SU-DHL-6 (cell line): ENCODE measurements at regions not wholly inside any gene's neighbourhood (a gene's known extent, or its start where the extent isn't known, plus 50 kb on each side); places are given as distances from the start of the nearest gene placed in this dataset.

Source experiments
- H2AFZ ChIP-seq: fragments of 200-600 bp; sonication (generic); 2 replicates; pipeline ENCODE4 v1.6.1; 2014; ENCODE audit warnings: low read depth, mild to moderate bottlenecking, moderate library complexity, mixed read lengths, antibody characterized with exemption, low read length; ENCODE audit not compliant: severe bottlenecking
- H3F3A ChIP-seq: fragments of 200-600 bp; shearing (Covaris generic); 2 replicates; pipeline ENCODE4 v1.6.0; 2016; ENCODE audit warnings: antibody characterized with exemption, mild to moderate bottlenecking; ENCODE audit not compliant: insufficient read depth
- H3K27ac ChIP-seq: fragments of 200-600 bp; sonication (generic); 2 replicates; pipeline ENCODE4 v1.5.1; 2016; ENCODE audit warnings: low read depth, mild to moderate bottlenecking, low read length, moderate library complexity, mixed read lengths
- H3K27me3 ChIP-seq: fragments of 200-600 bp; sonication (generic), shearing (Covaris generic); 2 replicates; pipeline ENCODE4 v1.6.0; 2014; ENCODE audit warnings: mild to moderate bottlenecking, low read length
- H3K36me3 ChIP-seq: fragments of 200-600 bp; sonication (generic); 2 replicates; pipeline ENCODE4 v1.6.1; 2014; ENCODE audit warnings: mild to moderate bottlenecking, low read length, mixed read lengths
- H3K4me2 ChIP-seq: fragments of 300-600, 200-600 bp; shearing (Covaris generic), sonication (generic); 2 replicates; pipeline ENCODE4 v1.6.0; 2014; ENCODE audit warnings: low read length, low read depth, mild to moderate bottlenecking; ENCODE audit not compliant: poor library complexity, severe bottlenecking
- H3K4me3 ChIP-seq: fragments of 200-600 bp; sonication (generic); 2 replicates; pipeline ENCODE4 v1.5.1; 2014; ENCODE audit warnings: antibody characterized with exemption, low read length, mild to moderate bottlenecking, mixed read lengths; ENCODE audit not compliant: insufficient read depth, poor library complexity, severe bottlenecking
- H3K79me2 ChIP-seq: fragments of 200-600 bp; sonication (generic); 2 replicates; pipeline ENCODE4 v1.6.1; 2014; ENCODE audit warnings: mild to moderate bottlenecking, low read length, moderate library complexity; ENCODE audit not compliant: insufficient read depth
- H3K9ac ChIP-seq: fragments of 200-600 bp; sonication (generic); 2 replicates; pipeline ENCODE4 v1.7.0; 2014; ENCODE audit warnings: mild to moderate bottlenecking, low read length
- H3K9me2 ChIP-seq: fragments of 200-600 bp; sonication (generic); replicated peaks from 2 replicates; pipeline ENCODE4 v1.6.1; 2014; ENCODE audit warnings: low read length; ENCODE audit not compliant: insufficient read depth
- H3K9me3 ChIP-seq: fragments of 200-600 bp; sonication (generic); 2 replicates; pipeline ENCODE4 v1.6.1; 2014; ENCODE audit warnings: low read length, mixed read lengths; ENCODE audit not compliant: insufficient read depth
- H4K20me1 ChIP-seq: fragments of 200-600 bp; sonication (generic); 2 replicates; pipeline ENCODE4 v1.6.1; 2014; ENCODE audit warnings: low read depth, mild to moderate bottlenecking, antibody characterized with exemption, low read length, moderate library complexity, mixed read lengths
- EZH2phosphoT487 ChIP-seq: fragments of 200-600 bp; sonication (generic), shearing (Covaris generic); conservative IDR thresholded peaks from 2 replicates; pipeline ENCODE4 v1.6.1; 2018; ENCODE audit warnings: mild to moderate bottlenecking, antibody characterized with exemption, low read length, moderate library complexity, mixed read lengths
- TF ChIP-seq, protein P1 (sequence below): fragments of 200-600 bp; sonication (generic); IDR thresholded peaks from one replicate; pipeline ENCODE4 v1.5.1; 2017; ENCODE audit warnings: antibody characterized with exemption, mild to moderate bottlenecking, low read length, moderate library complexity; ENCODE audit not compliant: insufficient read depth, poor library complexity, severe bottlenecking

DNA sequence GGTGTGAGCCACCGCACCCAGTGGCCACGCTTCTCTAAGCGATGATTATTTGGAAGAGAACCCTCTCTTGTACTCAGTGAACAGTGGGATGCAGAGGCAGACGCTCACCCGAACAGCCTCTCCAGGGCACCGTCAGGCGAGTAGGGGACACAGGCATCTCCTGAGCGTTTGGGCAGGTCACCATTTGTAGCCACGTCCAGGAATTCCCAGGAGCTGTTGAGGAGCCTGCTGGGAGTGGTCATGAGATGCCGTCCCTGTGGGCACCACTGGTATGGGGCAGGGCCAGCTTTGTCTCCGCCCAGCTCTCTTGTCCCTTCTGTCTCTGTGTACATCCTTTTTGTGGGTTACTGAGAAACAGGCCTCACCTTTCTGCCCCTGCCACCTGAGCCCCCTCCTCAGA, 81.3 kb upstream of the ZNF469 start:
- no peak overlapping the region for H2AFZ ChIP-seq
- H3K4me2 ChIP-seq, result no peak overlapping the region
- H3K4me3 ChIP-seq, result no peak overlapping the region
- TF ChIP-seq EZH2phosphoT487, result no peak
- no peaks in the 10 kb centered on the region for H3K36me3 ChIP-seq
- no peaks in the 10 kb centered on the region for H4K20me1 ChIP-seq
- no peaks in the 10 kb centered on the region for H3K9me2 ChIP-seq
- H3F3A ChIP-seq, result no peaks in the 10 kb centered on the region
- H3K9ac ChIP-seq, result no peak overlapping the region
- no peak overlapping the region for H3K27ac ChIP-seq
- no peaks in the 10 kb centered on the region for H3K79me2 ChIP-seq
- no peaks in the 10 kb centered on the region for H3K9me3 ChIP-seq
- no peaks in the 10 kb centered on the region for H3K27me3 ChIP-seq

- no peak overlapping the region for H3K4me3 ChIP-seq
- no peaks in the 10 kb centered on the region for H4K20me1 ChIP-seq
- H3K4me2 ChIP-seq, result no peak overlapping the region
- H3K27me3 ChIP-seq, result no peaks in the 10 kb centered on the region
- H3K36me3 ChIP-seq, result no peaks in the 10 kb centered on the region
- H3K9me2 ChIP-seq, result no peaks in the 10 kb centered on the region
- no peak overlapping the region for H3K27ac ChIP-seq
- H3K79me2 ChIP-seq, result no peaks in the 10 kb centered on the region
- no peak overlapping the region for H3K9ac ChIP-seq
- no peaks in the 10 kb centered on the region for H3F3A ChIP-seq
- H3K9me3 ChIP-seq, result no peaks in the 10 kb centered on the region
- TF ChIP-seq, protein P1, sequence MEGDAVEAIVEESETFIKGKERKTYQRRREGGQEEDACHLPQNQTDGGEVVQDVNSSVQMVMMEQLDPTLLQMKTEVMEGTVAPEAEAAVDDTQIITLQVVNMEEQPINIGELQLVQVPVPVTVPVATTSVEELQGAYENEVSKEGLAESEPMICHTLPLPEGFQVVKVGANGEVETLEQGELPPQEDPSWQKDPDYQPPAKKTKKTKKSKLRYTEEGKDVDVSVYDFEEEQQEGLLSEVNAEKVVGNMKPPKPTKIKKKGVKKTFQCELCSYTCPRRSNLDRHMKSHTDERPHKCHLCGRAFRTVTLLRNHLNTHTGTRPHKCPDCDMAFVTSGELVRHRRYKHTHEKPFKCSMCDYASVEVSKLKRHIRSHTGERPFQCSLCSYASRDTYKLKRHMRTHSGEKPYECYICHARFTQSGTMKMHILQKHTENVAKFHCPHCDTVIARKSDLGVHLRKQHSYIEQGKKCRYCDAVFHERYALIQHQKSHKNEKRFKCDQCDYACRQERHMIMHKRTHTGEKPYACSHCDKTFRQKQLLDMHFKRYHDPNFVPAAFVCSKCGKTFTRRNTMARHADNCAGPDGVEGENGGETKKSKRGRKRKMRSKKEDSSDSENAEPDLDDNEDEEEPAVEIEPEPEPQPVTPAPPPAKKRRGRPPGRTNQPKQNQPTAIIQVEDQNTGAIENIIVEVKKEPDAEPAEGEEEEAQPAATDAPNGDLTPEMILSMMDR, result no peak
- no peak for TF ChIP-seq EZH2phosphoT487
- H2AFZ ChIP-seq, result no peak overlapping the region
These were observed 80.9 kb upstream of the ZNF469 start for GRCh38 chr16:88301886-88302285.

DNA sequence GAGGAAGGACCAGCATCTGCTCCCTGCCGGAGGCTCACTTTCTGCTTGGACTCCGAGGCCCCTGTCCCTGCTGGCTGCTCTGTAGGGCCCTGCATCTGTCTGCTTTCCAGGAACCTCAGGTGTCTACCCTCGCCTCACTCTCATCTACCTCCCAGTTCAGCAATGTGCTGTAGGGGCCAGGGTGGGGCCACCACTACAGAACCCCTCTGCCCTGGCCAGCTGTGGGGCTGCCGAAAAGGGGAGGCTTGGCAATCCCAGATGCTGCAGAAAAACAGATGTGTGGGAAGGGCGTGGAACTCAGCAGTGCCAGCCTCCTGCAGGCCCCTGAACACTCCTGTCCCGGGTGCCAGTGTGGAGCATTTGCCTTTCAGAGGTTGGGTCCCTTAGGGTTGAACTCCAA, 80.1 kb upstream of the ZNF469 start:
- no peaks in the 10 kb centered on the region for H4K20me1 ChIP-seq
- H3K4me2 ChIP-seq, result no peak overlapping the region
- no peaks in the 10 kb centered on the region for H3K36me3 ChIP-seq
- H3K9ac ChIP-seq, result no peak overlapping the region
- H3K9me3 ChIP-seq, result no peaks in the 10 kb centered on the region
- no peak for TF ChIP-seq EZH2phosphoT487
- TF ChIP-seq, protein P1, result no peak
- H3K27me3 ChIP-seq, result no peaks in the 10 kb centered on the region
- H3K4me3 ChIP-seq, result no peak overlapping the region
- H3F3A ChIP-seq, result no peaks in the 10 kb centered on the region
- no peaks in the 10 kb centered on the region for H3K9me2 ChIP-seq
- no peaks in the 10 kb centered on the region for H3K79me2 ChIP-seq
- H3K27ac ChIP-seq, result no peak overlapping the region
- no peak overlapping the region for H2AFZ ChIP-seq

DNA sequence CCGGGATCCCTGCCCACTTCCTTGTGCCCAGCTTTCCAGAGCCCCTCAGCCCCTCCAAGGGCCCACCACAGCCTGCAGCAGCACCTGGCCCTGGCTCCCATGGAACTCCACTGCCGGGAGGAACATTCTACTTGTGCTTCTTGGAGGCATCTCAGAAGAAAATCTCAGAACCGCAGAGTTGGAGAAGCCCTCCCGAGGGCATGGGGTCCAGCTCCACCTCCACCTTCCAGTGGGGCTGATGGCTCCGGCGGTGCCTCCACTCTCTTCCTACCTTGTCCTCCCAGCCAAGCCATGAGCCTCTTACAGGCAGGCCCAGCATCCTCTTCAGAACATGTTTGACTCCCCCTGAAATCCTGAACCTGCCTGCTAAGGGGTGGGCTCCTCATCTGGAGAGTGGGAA, 79.4 kb upstream of the ZNF469 start:
- Histone ChIP-seq H3K27ac (no peak overlapping the region), H3K9me3 (no peaks in the 10 kb centered on the region), H3K4me2 (no peak overlapping the region), H4K20me1 (no peaks in the 10 kb centered on the region), H3K79me2 (no peaks in the 10 kb centered on the region), H3K27me3 (no peaks in the 10 kb centered on the region), H3K4me3 (no peak overlapping the region), H3K9me2 (no peaks in the 10 kb centered on the region), H3K9ac (no peak overlapping the region), H2AFZ (no peak overlapping the region), H3K36me3 (no peaks in the 10 kb centered on the region), H3F3A (no peaks in the 10 kb centered on the region)
- TF ChIP-seq EZH2phosphoT487, result no peak
- TF ChIP-seq, protein P1, result no peak
